Keratinocyte (primary cell): ENCODE measurements at regions not wholly inside any gene's neighbourhood (a gene's known extent, or its start where the extent isn't known, plus 50 kb on each side); places are given as distances from the start of the nearest gene placed in this dataset.

Source experiments
- CTCF ChIP-seq, 3 experiments: IDR thresholded peaks in 1 of 3; conservative IDR thresholded peaks in 1 of 3; optimal IDR thresholded peaks in 1 of 3; 2 replicates in 2 of 3; 3 replicates in 1 of 3; pipeline versions ENCODE3 to v1.5.1; 2011; ENCODE audit warnings: low read length in 3 of 3, mild to moderate bottlenecking in 3 of 3, moderate library complexity in 2 of 3, control low read depth in 1 of 3, inconsistent platforms in 1 of 3; ENCODE audit not compliant: insufficient read depth in 2 of 3; ENCODE audit errors: extremely low read depth in 1 of 3
- EZH2 ChIP-seq: IDR thresholded peaks from one replicate; pipeline ENCODE4 v1.6.1; 2012; ENCODE audit warnings: inconsistent platforms, mild to moderate bottlenecking, low read length, moderate library complexity

- TF ChIP-seq EZH2 (no peak), CTCF (optimal IDR thresholded peaks at IDR 0.05 in 1 of 3, IDR thresholded peaks at IDR 0.05 in 1 of 3, conservative IDR thresholded peaks at IDR 0.05 in 1 of 3; ENCODE audit: extremely low read depth in 1 of 3, insufficient read depth in 2 of 3, low read length in 3 of 3) (no peak)
Measured at GRCh38 chr22:23520863-23521440, 59.1 kb downstream of the IGLL1 start.
